Left lung (tissue), 4 donors: ENCODE measurements at regions not wholly inside any gene's neighbourhood (a gene's known extent, or its start where the extent isn't known, plus 50 kb on each side); places are given as distances from the start of the nearest gene placed in this dataset.

Experiments used
- ATAC-seq: fragments of 200-7000 bp; cut with Tn5 transposase; one replicate; pipeline ENCODE4 v1.9.1; 2020; ENCODE audit warnings: moderate library complexity
- DNase-seq, 4 donors: peaks; one replicate each; pipeline ENCODE4 v3.0.0-alpha.2; 2013 to 2020
- H3K27ac ChIP-seq, 2 donors: fragments of 200-600 bp; sonication (generic) in 1 of 2; one replicate each; pipeline versions ENCODE4 v1.5.0 to v1.8.0; 2020 to 2021
- H3K27me3 ChIP-seq, 2 donors: fragments of 200-600 bp; sonication (generic) in 1 of 2; one replicate each; pipeline versions ENCODE4 v1.5.0 to v1.8.0; 2020 to 2021
- H3K36me3 ChIP-seq, 2 donors: fragments of 200-600 bp; sonication (generic) in 1 of 2; one replicate each; pipeline versions ENCODE4 v1.5.0 to v1.8.0; 2020 to 2021
- H3K4me1 ChIP-seq, 2 donors: fragments of 200-600 bp; one replicate each; pipeline ENCODE4 v1.8.0; 2021
- H3K4me3 ChIP-seq, 2 donors: fragments of 200-600 bp; sonication (generic) in 1 of 2; one replicate each; pipeline versions ENCODE4 v1.5.0 to v1.8.0; 2020 to 2021; ENCODE audit warnings: mild to moderate bottlenecking in 1 of 2
- H3K9me3 ChIP-seq, 2 donors: fragments of 200-600 bp; sonication (generic) in 1 of 2; one replicate each; pipeline versions ENCODE4 v1.5.0 to v1.8.0; 2020 to 2021
- intact Hi-C, 2 donors: fragments of 100-400 bp; cut with DNase I; formaldehyde crosslinking; loops; one replicate each; pipeline versions ENCODE4 v1.11.2 to v1.14.2; 2022
- TF ChIP-seq, protein P1 (sequence below), 2 donors: fragments of 200-600 bp; sonication (generic) in 1 of 2; IDR thresholded peaks; one replicate each; pipeline versions ENCODE4 v1.5.0 to v1.8.0; 2021; ENCODE audit warnings: antibody characterized with exemption in 2 of 2
- donor health status: DM: no; HTN: yes; CAD: no.
- donor health status: DM: no; HTN: no; CAD: no.

DNA sequence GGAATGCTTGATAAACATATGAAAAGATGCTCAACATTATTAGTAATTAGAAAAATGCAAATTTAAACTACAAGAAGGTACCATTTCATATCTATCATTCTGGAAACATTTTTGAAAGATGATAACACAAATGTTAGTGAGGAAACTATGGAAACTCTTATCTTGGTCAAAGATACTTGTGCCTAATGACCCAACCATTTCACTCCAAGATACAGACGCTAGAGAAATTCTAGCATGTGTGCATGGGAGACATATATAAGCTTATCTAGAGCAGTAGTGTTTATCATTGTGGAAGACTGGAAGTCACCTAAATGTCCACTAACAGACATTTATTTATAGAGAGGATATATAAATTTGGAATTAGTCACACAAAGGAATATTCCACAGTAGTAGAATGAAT, 143.1 kb upstream of the HMGA2 start:
- ATAC-seq = no peak
- no peak for DNase-seq
- H3K36me3 ChIP-seq = no peaks in the 10 kb centered on the region
- H3K4me1 ChIP-seq = no peaks in the 10 kb centered on the region
- H3K9me3 ChIP-seq = no peaks in the 10 kb centered on the region
- H3K4me3 ChIP-seq = no peak overlapping the region
- intact Hi-C loops = no loop called here
- H3K27me3 ChIP-seq = no peaks in the 10 kb centered on the region
- no peak overlapping the region for H3K27ac ChIP-seq
- TF ChIP-seq, protein P1, sequence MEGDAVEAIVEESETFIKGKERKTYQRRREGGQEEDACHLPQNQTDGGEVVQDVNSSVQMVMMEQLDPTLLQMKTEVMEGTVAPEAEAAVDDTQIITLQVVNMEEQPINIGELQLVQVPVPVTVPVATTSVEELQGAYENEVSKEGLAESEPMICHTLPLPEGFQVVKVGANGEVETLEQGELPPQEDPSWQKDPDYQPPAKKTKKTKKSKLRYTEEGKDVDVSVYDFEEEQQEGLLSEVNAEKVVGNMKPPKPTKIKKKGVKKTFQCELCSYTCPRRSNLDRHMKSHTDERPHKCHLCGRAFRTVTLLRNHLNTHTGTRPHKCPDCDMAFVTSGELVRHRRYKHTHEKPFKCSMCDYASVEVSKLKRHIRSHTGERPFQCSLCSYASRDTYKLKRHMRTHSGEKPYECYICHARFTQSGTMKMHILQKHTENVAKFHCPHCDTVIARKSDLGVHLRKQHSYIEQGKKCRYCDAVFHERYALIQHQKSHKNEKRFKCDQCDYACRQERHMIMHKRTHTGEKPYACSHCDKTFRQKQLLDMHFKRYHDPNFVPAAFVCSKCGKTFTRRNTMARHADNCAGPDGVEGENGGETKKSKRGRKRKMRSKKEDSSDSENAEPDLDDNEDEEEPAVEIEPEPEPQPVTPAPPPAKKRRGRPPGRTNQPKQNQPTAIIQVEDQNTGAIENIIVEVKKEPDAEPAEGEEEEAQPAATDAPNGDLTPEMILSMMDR (IDR thresholded peaks at IDR 0.05) = no peak

DNA sequence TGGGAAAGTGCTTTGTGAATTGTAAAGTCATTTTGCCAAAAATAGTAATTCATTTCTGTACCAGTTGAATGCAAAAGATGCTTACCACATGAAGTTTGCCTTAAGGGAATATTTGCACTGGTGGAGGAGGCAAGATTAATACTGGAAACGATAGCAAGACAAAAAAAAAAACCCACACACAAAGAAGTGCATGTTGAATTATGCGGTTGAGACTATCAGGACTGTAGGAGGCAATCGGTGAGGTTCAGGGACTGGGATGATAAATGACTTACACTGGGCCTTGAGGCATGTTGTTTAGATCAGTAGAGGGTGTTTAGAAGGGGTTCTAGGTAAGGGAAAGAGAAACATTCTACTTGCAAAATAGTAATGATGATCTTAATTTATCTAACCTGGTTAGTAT, 142.2 kb upstream of the HMGA2 start:
- H3K4me3 ChIP-seq = no peak overlapping the region
- H3K4me1 ChIP-seq = no peaks in the 10 kb centered on the region
- TF ChIP-seq, protein P1 (IDR thresholded peaks at IDR 0.05) = no peak
- no peaks in the 10 kb centered on the region for H3K9me3 ChIP-seq
- H3K36me3 ChIP-seq = no peaks in the 10 kb centered on the region
- no peaks in the 10 kb centered on the region for H3K27me3 ChIP-seq
- H3K27ac ChIP-seq = no peak overlapping the region
- no peak for ATAC-seq
- intact Hi-C loops = no loop called here
- DNase-seq = no peak

DNA sequence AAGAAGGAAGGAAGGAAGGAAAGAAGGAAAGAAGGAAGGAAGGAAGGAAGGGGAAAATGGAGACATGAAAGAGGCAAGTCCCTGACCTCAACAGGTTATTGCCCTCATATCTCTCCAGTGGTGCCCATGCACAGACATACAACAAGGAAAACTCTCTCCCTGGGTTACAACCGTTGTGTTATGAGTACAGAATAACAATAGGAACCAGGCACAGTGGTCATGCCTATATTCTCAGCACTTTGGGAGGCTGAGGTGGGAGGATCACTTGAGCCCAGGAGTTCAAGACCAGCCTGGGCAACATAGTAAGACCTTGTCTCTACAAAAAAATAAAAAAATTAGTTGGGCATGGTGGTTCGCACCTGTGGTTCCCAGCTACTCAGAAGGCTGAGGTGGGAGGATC, 139.4 kb upstream of the HMGA2 start:
- no peaks in the 10 kb centered on the region for H3K4me1 ChIP-seq

DNA sequence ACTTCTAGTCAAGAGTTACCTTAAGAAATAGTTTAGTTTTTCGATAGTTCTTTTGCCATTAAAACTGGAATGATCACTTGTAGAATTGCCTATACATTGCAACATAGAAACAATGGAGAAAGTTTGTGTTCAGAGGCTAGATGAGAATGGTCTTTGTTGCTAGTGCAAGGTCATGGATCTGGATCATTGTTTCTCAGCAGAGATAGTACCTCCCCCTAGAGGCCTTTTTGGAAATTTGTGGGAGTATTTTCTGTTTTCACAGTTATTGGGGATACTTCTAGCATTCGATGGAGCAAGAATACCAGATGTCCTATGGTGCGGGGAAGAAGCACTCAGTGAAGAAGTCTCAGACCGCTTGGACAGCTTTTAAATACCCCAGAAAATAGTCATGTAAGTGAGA, 138.8 kb upstream of the HMGA2 start:
- Histone ChIP-seq H3K4me1 (no peaks in the 10 kb centered on the region), H3K4me3 (no peak overlapping the region), H3K9me3 (no peaks in the 10 kb centered on the region), H3K36me3 (no peaks in the 10 kb centered on the region), H3K27me3 (no peaks in the 10 kb centered on the region), H3K27ac (no peak overlapping the region)
- TF ChIP-seq, protein P1 (IDR thresholded peaks at IDR 0.05) = peak in 1 of 2 donors; percentile 55
- ATAC-seq = peak; percentile 63
- intact Hi-C loops = no loop called here
- no peak for DNase-seq

More for the DNA sequence above, 139.4 kb upstream of the HMGA2 start:
- TF ChIP-seq, protein P1 (IDR thresholded peaks at IDR 0.05) = no peak
- ATAC-seq (no peak), DNase-seq (no peak)
- H3K4me3 ChIP-seq = no peak overlapping the region
- H3K27ac ChIP-seq = no peak overlapping the region
- no peaks in the 10 kb centered on the region for H3K9me3 ChIP-seq
- H3K36me3 ChIP-seq = no peaks in the 10 kb centered on the region
- H3K27me3 ChIP-seq = no peaks in the 10 kb centered on the region
- intact Hi-C loops = no loop called here

DNA sequence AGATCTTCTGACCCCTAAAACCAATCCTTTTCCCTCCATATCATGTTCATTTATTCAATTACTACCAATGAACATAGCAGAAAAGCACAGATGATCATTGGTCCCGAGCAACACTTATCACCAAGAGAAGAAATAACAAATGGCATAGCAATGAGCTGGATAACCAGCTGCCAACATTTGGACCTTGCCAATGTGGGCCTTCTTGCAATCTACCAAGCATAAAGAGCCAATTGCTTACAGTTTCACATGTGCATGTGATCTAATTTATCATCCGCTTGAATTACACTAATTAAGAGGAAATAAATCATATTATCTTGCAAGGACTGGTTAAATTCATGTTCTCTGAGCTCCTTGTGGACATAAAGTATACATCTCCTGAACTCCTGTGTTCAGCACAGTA, 134.8 kb upstream of the HMGA2 start:
- ATAC-seq (no peak), DNase-seq (no peak)
- H3K4me1 ChIP-seq = no peaks in the 10 kb centered on the region
- no peaks in the 10 kb centered on the region for H3K27me3 ChIP-seq
- TF ChIP-seq, protein P1 (IDR thresholded peaks at IDR 0.05) = no peak
- no peaks in the 10 kb centered on the region for H3K36me3 ChIP-seq
- no peak overlapping the region for H3K4me3 ChIP-seq
- intact Hi-C loops = no loop called here
- H3K27ac ChIP-seq = no peak overlapping the region
- no peaks in the 10 kb centered on the region for H3K9me3 ChIP-seq
